ENCODE measurements at regions not wholly inside any gene's neighbourhood (a gene's known extent, or its start where the extent isn't known, plus 50 kb on each side); places are given as distances from the start of the nearest gene placed in this dataset.

DNA sequence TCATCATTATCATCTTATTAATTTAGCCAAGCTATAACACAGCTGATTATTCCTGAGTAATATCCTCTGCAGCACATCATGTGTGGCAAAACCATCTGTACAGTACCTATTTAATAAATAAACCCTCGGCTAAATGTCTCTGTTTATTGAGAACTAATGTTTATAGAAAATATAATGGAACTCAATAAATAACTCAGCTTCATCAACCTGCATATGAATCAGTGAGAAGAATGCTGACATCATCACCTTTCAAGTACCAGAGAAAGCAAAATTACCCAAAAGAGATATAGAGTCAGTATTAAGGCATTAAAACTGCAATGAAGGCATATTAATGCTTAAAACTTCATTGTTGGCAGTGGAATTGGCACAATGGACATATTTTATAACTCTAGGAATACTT is 558.3 kb downstream of the PLCL1 start:
- TF ChIP-seq, protein P1, sequence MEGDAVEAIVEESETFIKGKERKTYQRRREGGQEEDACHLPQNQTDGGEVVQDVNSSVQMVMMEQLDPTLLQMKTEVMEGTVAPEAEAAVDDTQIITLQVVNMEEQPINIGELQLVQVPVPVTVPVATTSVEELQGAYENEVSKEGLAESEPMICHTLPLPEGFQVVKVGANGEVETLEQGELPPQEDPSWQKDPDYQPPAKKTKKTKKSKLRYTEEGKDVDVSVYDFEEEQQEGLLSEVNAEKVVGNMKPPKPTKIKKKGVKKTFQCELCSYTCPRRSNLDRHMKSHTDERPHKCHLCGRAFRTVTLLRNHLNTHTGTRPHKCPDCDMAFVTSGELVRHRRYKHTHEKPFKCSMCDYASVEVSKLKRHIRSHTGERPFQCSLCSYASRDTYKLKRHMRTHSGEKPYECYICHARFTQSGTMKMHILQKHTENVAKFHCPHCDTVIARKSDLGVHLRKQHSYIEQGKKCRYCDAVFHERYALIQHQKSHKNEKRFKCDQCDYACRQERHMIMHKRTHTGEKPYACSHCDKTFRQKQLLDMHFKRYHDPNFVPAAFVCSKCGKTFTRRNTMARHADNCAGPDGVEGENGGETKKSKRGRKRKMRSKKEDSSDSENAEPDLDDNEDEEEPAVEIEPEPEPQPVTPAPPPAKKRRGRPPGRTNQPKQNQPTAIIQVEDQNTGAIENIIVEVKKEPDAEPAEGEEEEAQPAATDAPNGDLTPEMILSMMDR (IDR thresholded peaks at IDR 0.05) = no peak
- no peak for TF ChIP-seq POLR2A (IDR thresholded peaks at IDR 0.05)
- 84 to 91% methylated on average over 1 of the region's 1 CpG for WGBS, 2 donors
- no peak overlapping the region for H3K4me3 ChIP-seq (ENCODE audit: low read depth, poor library complexity, severe bottlenecking)
- intact Hi-C loops (cut with DNase I; ENCODE audit: low total_unique reads) = no loop called here
- no peak for DNase-seq (ENCODE audit: low spot score in 2 of 2)

- no peak overlapping the region for H3K4me3 ChIP-seq (ENCODE audit: low read depth, poor library complexity, severe bottlenecking)
- no peak for TF ChIP-seq POLR2A (IDR thresholded peaks at IDR 0.05)
- TF ChIP-seq, protein P1 (IDR thresholded peaks at IDR 0.05) = no peak
- intact Hi-C loops (cut with DNase I; ENCODE audit: low total_unique reads) = no loop called here
- no peak for DNase-seq (ENCODE audit: low spot score in 2 of 2)
- 66 to 87% methylated on average over 5 of the region's 5 CpGs for WGBS, 2 donors
Observed at GRCh38 chr2:198359308-198359707, 554.9 kb downstream of the PLCL1 start.

GRCh38 chr2:198356157-198356556 is 551.8 kb downstream of the PLCL1 start:
- no peak for DNase-seq (ENCODE audit: low spot score in 2 of 2)
- no peak for TF ChIP-seq POLR2A (IDR thresholded peaks at IDR 0.05)
- TF ChIP-seq, protein P1 (IDR thresholded peaks at IDR 0.05) = no peak
- intact Hi-C loops (cut with DNase I; ENCODE audit: low total_unique reads) = no loop called here
- WGBS, 2 donors = 87 to 89% methylated on average over 4 of the region's 4 CpGs
- no peak overlapping the region for H3K4me3 ChIP-seq (ENCODE audit: low read depth, poor library complexity, severe bottlenecking)

DNA sequence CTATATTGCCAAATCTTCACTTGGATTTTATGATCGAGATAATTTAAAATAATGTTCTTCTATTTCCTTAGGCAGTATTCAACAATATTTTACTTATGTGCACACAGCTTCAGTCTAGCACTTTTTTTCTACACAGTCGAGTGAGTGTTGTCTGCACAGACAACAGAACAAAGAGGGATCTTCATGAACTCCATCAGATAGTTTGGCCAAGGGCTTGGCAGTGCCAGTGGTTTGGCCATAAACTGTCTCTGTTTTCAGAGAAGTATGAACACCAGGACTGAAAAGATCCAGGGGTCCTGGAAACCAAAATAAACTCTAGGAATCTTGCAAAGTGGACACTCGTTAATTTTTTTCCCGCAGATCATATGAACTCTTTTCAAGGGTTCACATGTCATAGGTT is 547.3 kb downstream of the PLCL1 start:
- WGBS, 2 donors = 71 to 76% methylated on average over 4 of the region's 4 CpGs
- H3K4me3 ChIP-seq (ENCODE audit: low read depth, poor library complexity, severe bottlenecking) = no peak overlapping the region
- TF ChIP-seq POLR2A (IDR thresholded peaks at IDR 0.05) = no peak
- TF ChIP-seq, protein P1 (IDR thresholded peaks at IDR 0.05) = no peak
- DNase-seq (ENCODE audit: low spot score in 2 of 2) = no peak
- intact Hi-C loops (cut with DNase I; ENCODE audit: low total_unique reads) = no loop called here

DNA sequence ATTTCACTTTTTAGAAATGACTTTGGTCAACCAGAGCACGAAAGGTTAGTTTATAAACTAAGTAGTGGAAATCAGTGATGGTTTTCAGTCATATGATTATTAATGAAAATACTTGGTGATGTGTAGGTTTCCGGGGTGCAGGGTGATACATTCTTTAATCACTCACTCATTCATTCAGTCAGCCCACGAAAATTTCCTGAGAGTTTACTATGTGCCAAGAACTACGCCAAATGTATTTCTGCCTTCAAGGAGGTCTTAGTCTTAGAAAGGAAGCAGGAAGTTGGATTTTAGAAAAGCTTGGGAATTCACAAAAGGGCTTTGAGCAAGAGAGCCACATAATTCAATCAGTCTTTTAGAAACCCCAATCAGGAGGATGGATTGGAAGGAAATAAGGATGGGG is 543.6 kb downstream of the PLCL1 start:
- WGBS, 2 donors = 73 to 80% methylated on average over 4 of the region's 4 CpGs

GRCh38 chr2:198347349-198347748 is 543.0 kb downstream of the PLCL1 start:
- 62 to 69% methylated on average over 3 of the region's 3 CpGs for WGBS, 2 donors
- no peak for TF ChIP-seq POLR2A (IDR thresholded peaks at IDR 0.05)
- TF ChIP-seq, protein P1 (IDR thresholded peaks at IDR 0.05) = no peak
- no peak for DNase-seq (ENCODE audit: low spot score in 2 of 2)
- no peak overlapping the region for H3K4me3 ChIP-seq (ENCODE audit: low read depth, poor library complexity, severe bottlenecking)
- intact Hi-C loops (cut with DNase I; ENCODE audit: low total_unique reads) = no loop called here

More for the DNA sequence above, 543.6 kb downstream of the PLCL1 start:
- no peak for DNase-seq (ENCODE audit: low spot score in 2 of 2)
- no peak overlapping the region for H3K4me3 ChIP-seq (ENCODE audit: low read depth, poor library complexity, severe bottlenecking)
- TF ChIP-seq, protein P1 (IDR thresholded peaks at IDR 0.05) = no peak
- intact Hi-C loops (cut with DNase I; ENCODE audit: low total_unique reads) = no loop called here
